Tibial nerve (tissue), 4 donors: ENCODE measurements at regions not wholly inside any gene's neighbourhood (a gene's known extent, or its start where the extent isn't known, plus 50 kb on each side); places are given as distances from the start of the nearest gene placed in this dataset.

ENCODE experiments used
- DNase-seq, 2 donors: peaks; one replicate each; pipeline ENCODE4 v3.0.0-alpha.2; 2019; ENCODE audit warnings: low spot score in 2 of 2
- H3K27ac ChIP-seq, 4 donors: fragments of 200-600 bp; sonication (generic) in 3 of 4; one replicate each; pipeline ENCODE4 v1.5.1; 2017 to 2019; ENCODE audit warnings: mild to moderate bottlenecking in 1 of 4
- H3K27me3 ChIP-seq, 2 donors: fragments of 200-600 bp; sonication (generic) in 1 of 2; one replicate each; pipeline versions ENCODE4 v1.5.1 to v1.6.0; 2017 to 2019
- H3K36me3 ChIP-seq, 3 donors: fragments of 200-600 bp; sonication (generic); one replicate each; pipeline ENCODE4 v1.5.1; 2018 to 2019
- H3K4me1 ChIP-seq, 4 donors: fragments of 200-600 bp; sonication (generic) in 3 of 4; one replicate each; pipeline ENCODE4 v1.5.1; 2017 to 2019
- H3K4me3 ChIP-seq, 4 donors: fragments of 200-600 bp; sonication (generic) in 3 of 4; one replicate each; pipeline ENCODE4 v1.5.1; 2017 to 2019; ENCODE audit warnings: mild to moderate bottlenecking in 1 of 4, moderate library complexity in 1 of 4
- H3K9me3 ChIP-seq, 4 donors: fragments of 200-600 bp; sonication (generic) in 3 of 4; one replicate each; pipeline ENCODE4 v1.5.1; 2017 to 2019
- EP300 ChIP-seq, 2 donors: sonication (generic); formaldehyde crosslinking; IDR thresholded peaks; one replicate each; pipeline ENCODE4 v1.6.1; 2017; ENCODE audit warnings: antibody characterized with exemption in 2 of 2, mild to moderate bottlenecking in 1 of 2
- POLR2A ChIP-seq, 2 donors: fragments of 450-650 bp; IDR thresholded peaks; one replicate each; pipeline ENCODE4 v1.6.1; 2017; ENCODE audit warnings: antibody characterized with exemption in 2 of 2, mild to moderate bottlenecking in 2 of 2, moderate library complexity in 2 of 2
- WGBS, 2 donors: methylation state at CpG; one replicate each; pipeline ENCODE4 v1.1.5; 2018; 5-methylcytosine and 5-hydroxymethylcytosine counted together
- TF ChIP-seq, protein P1 (sequence below), 5 experiments: fragments of 200-600 bp in 3 of 5; fragments of 450-650 bp in 2 of 5; sonication (generic) in 3 of 5; IDR thresholded peaks; one replicate each; pipeline ENCODE4 v1.5.1; 2016 to 2019; ENCODE audit warnings: antibody characterized with exemption in 5 of 5, mild to moderate bottlenecking in 3 of 5, moderate library complexity in 2 of 5

DNA sequence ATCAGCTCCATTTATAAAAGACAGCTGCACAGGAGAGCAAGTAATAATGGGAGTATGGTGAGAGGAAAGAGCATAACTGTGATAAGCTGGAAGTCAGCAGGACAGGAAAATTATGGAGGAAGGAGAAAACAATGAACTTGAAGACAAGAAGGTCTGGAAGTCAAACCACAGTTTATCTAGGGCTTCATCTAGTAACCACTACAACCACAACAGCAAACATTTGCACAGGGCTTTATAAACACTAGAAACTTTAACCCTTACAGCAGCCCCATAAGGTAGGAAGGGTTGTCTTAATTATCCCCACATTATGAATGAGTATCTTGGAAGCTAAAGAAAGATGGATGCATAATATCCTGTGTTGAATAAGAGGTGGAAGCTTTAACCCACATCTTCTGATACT lies 820.8 kb downstream of the IGSF11 start:
- Histone ChIP-seq H3K9me3 (no peaks in the 10 kb centered on the region), H3K4me3 (no peak overlapping the region), H3K4me1 (no peaks in the 10 kb centered on the region), H3K36me3 (no peaks in the 10 kb centered on the region), H3K27me3 (no peaks in the 10 kb centered on the region), H3K27ac (no peak overlapping the region)
- no peak for DNase-seq
- TF ChIP-seq POLR2A (IDR thresholded peaks at IDR 0.05): no peak
- TF ChIP-seq, protein P1, sequence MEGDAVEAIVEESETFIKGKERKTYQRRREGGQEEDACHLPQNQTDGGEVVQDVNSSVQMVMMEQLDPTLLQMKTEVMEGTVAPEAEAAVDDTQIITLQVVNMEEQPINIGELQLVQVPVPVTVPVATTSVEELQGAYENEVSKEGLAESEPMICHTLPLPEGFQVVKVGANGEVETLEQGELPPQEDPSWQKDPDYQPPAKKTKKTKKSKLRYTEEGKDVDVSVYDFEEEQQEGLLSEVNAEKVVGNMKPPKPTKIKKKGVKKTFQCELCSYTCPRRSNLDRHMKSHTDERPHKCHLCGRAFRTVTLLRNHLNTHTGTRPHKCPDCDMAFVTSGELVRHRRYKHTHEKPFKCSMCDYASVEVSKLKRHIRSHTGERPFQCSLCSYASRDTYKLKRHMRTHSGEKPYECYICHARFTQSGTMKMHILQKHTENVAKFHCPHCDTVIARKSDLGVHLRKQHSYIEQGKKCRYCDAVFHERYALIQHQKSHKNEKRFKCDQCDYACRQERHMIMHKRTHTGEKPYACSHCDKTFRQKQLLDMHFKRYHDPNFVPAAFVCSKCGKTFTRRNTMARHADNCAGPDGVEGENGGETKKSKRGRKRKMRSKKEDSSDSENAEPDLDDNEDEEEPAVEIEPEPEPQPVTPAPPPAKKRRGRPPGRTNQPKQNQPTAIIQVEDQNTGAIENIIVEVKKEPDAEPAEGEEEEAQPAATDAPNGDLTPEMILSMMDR (IDR thresholded peaks at IDR 0.05): no peak
- TF ChIP-seq EP300 (IDR thresholded peaks at IDR 0.05): no peak

DNA sequence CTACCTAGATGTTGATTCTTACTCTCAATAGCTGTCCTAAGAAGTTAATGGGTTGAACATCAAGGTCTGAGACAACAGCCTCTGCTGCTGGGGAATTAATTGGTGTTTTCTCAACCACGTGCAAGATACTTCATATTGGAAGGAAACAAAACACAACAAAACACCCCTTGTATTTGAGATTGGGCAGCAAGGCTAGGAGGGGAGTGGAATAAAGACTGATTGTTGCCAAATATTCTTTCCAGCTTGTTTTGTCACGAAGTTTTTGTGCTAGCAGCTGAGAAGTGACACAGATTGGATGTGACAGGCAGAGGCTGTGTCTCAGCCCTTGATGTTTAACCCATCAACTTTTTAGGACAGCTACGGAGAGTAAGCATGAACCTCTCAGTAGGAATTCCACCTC lies 808.4 kb downstream of the IGSF11 start:
- Histone ChIP-seq H3K27ac (no peak overlapping the region), H3K36me3 (no peaks in the 10 kb centered on the region), H3K9me3 (peaks cover 0 to 6% (median 2%) of the 10 kb centered on the region in 4 donors), H3K27me3 (no peaks in the 10 kb centered on the region), H3K4me3 (no peak overlapping the region), H3K4me1 (no peaks in the 10 kb centered on the region)
- WGBS, 2 donors: 38 to 42% methylated on average over 3 of the region's 3 CpGs
- TF ChIP-seq POLR2A (IDR thresholded peaks at IDR 0.05): no peak
- TF ChIP-seq EP300 (IDR thresholded peaks at IDR 0.05): no peak
- TF ChIP-seq, protein P1 (IDR thresholded peaks at IDR 0.05): no peak
- no peak for DNase-seq

DNA sequence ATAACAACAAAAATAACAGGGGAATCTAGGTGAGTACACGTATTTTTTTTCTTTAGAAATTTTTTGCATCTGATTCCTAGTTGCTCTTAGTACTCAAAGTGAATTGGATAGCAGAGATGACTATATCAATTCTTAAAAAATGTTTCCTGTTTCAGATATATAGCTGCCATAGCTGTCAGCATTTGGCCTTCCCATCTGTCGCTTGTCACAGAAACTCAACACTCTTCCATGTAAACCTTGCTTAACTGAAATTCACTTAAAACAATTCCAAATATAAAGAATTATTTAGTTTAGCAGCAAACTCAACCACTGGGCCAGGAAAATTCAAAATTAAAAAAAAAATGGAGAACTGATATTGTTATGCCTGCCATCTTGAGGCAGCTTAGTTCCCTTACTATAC lies 807.5 kb downstream of the IGSF11 start:
- DNase-seq: no peak
- TF ChIP-seq EP300 (IDR thresholded peaks at IDR 0.05) (no peak), POLR2A (IDR thresholded peaks at IDR 0.05) (no peak)
- TF ChIP-seq, protein P1 (IDR thresholded peaks at IDR 0.05): no peak
- H3K27me3 ChIP-seq: no peaks in the 10 kb centered on the region
- no peaks in the 10 kb centered on the region for H3K4me1 ChIP-seq
- WGBS, 2 donors: 83% methylated on average over 2 of the region's 2 CpGs
- no peak overlapping the region for H3K27ac ChIP-seq
- H3K4me3 ChIP-seq: no peak overlapping the region
- H3K9me3 ChIP-seq: no peaks in the 10 kb centered on the region
- no peaks in the 10 kb centered on the region for H3K36me3 ChIP-seq

DNA sequence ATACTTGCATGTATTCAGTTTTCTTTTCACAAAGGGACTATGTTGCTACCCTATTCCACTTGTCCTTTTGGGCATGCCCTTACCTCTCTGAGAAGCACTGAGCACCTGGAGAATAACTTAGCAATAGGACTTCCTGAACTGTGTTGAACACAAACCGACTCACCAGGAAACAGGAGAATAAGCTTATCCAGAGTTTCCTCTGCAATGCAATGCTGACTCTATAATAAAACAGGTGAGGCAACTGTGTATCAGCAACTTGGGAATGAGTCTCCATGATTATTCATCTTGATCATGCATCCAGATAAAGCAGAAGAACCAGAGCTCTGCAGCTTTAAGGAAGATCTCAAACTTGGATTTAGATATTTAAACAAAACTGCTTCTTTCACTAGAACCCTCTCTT lies 806.5 kb downstream of the IGSF11 start:
- H3K27me3 ChIP-seq: no peaks in the 10 kb centered on the region
- TF ChIP-seq, protein P1 (IDR thresholded peaks at IDR 0.05): no peak
- TF ChIP-seq EP300 (IDR thresholded peaks at IDR 0.05) (no peak), POLR2A (IDR thresholded peaks at IDR 0.05) (no peak)
- no peaks in the 10 kb centered on the region for H3K9me3 ChIP-seq
- no peaks in the 10 kb centered on the region for H3K36me3 ChIP-seq
- no peak for DNase-seq
- no peaks in the 10 kb centered on the region for H3K4me1 ChIP-seq
- no peak overlapping the region for H3K27ac ChIP-seq
- no peak overlapping the region for H3K4me3 ChIP-seq
- 27 to 59% methylated on average over 1 of the region's 1 CpG for WGBS, 2 donors

DNA sequence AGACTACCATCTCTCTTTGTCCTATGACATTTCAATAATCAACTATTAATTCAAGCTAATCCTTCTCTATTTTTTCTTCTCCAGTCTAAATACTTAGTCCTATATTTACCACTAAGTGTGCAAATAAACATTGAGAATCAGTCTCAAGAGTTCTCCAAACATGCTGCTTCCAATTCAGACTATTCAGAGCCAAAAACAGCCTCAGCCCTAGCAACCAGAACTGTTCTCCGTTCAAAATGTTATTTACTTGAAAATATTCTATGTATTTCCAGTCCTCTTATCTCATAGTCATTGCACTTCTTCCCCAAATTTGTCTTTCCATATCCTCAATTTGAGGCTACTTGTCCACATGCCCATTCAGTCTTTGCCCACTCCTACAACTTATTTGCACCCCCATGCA lies 805.5 kb downstream of the IGSF11 start:
- 61 to 69% methylated on average over 1 of the region's 1 CpG for WGBS, 2 donors
- DNase-seq: no peak
- H3K36me3 ChIP-seq: no peaks in the 10 kb centered on the region
- TF ChIP-seq, protein P1 (IDR thresholded peaks at IDR 0.05): no peak
- no peak for TF ChIP-seq POLR2A (IDR thresholded peaks at IDR 0.05)
- no peak for TF ChIP-seq EP300 (IDR thresholded peaks at IDR 0.05)
- no peaks in the 10 kb centered on the region for H3K27me3 ChIP-seq
- H3K4me3 ChIP-seq: no peak overlapping the region
- H3K4me1 ChIP-seq: no peaks in the 10 kb centered on the region
- no peaks in the 10 kb centered on the region for H3K9me3 ChIP-seq
- H3K27ac ChIP-seq: no peak overlapping the region
